Parathyroid adenoma (tissue), 2 donors: ENCODE measurements at regions not wholly inside any gene's neighbourhood (a gene's known extent, or its start where the extent isn't known, plus 50 kb on each side); places are given as distances from the start of the nearest gene placed in this dataset.

Experiments
- H2AFZ ChIP-seq: fragments of 300-600 bp; sonication (generic); one replicate; pipeline ENCODE4 v1.7.0; 2017; ENCODE audit warnings: antibody characterized with exemption, mild to moderate bottlenecking
- H3K27ac ChIP-seq: fragments of 300-600 bp; sonication (generic); one replicate; pipeline ENCODE4 v1.7.0; 2017
- H3K27me3 ChIP-seq: fragments of 300-600 bp; sonication (generic); one replicate; pipeline ENCODE4 v1.7.0; 2017; ENCODE audit warnings: low read length; ENCODE audit not compliant: control insufficient read depth, insufficient read depth
- H3K36me3 ChIP-seq: fragments of 300-600 bp; sonication (generic); one replicate; pipeline ENCODE4 v1.7.0; 2017; ENCODE audit warnings: low read length; ENCODE audit not compliant: control insufficient read depth, insufficient read depth
- H3K4me1 ChIP-seq: fragments of 300-600 bp; sonication (generic); one replicate; pipeline ENCODE4 v1.7.0; 2017; ENCODE audit warnings: control low read depth
- H3K4me2 ChIP-seq: fragments of 300-600 bp; sonication (generic); one replicate; pipeline ENCODE4 v1.7.0; 2017; ENCODE audit warnings: low read length
- H3K4me3 ChIP-seq: fragments of 300-600 bp; sonication (generic); one replicate; pipeline ENCODE4 v1.7.0; 2017; ENCODE audit warnings: low read depth, low read length
- H3K79me2 ChIP-seq: fragments of 300-600 bp; sonication (generic); one replicate; pipeline ENCODE4 v1.7.0; 2017; ENCODE audit warnings: control low read depth
- H3K9ac ChIP-seq: fragments of 300-600 bp; sonication (generic); one replicate; pipeline ENCODE4 v1.7.0; 2017; ENCODE audit warnings: mild to moderate bottlenecking
- H3K9me3 ChIP-seq: fragments of 300-600 bp; sonication (generic); one replicate; pipeline ENCODE4 v1.7.0; 2017; ENCODE audit warnings: low read length; ENCODE audit not compliant: control insufficient read depth
- CTCF ChIP-seq: fragments of 300-600 bp; sonication (generic); IDR thresholded peaks from one replicate; pipeline ENCODE4 v1.7.0; 2017; ENCODE audit warnings: antibody characterized with exemption, mild to moderate bottlenecking
- donor health status: primary hyperparathyroidism.

DNA sequence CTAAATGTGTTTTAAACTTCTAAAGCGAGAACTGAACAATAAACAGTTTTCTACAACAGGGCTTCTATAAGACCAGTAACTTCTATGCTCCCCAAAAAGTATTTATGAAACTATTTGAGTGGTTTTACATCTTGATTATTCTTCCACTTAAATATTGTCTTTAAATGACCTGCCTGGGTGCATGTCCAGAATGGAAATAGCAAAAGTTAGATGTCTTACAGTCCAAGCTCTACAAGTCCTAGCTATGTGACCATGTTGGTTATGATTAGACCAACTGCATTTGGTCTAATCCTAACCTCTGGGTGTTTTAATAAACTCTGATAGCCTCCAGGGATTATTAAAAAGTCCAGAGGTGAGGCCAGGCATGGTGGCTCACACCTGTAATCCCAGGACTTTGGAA lies 79.0 kb upstream of the ATXN3L start:
- H3K27me3 ChIP-seq = no peaks in the 10 kb centered on the region
- no peak overlapping the region for H3K27ac ChIP-seq
- H2AFZ ChIP-seq = no peak overlapping the region
- no peaks in the 10 kb centered on the region for H3K4me1 ChIP-seq
- H3K9me3 ChIP-seq = no peaks in the 10 kb centered on the region
- no peak overlapping the region for H3K4me2 ChIP-seq
- H3K79me2 ChIP-seq = no peaks in the 10 kb centered on the region
- H3K36me3 ChIP-seq = no peaks in the 10 kb centered on the region
- TF ChIP-seq CTCF = no peak
- no peak overlapping the region for H3K4me3 ChIP-seq
- no peak overlapping the region for H3K9ac ChIP-seq

DNA sequence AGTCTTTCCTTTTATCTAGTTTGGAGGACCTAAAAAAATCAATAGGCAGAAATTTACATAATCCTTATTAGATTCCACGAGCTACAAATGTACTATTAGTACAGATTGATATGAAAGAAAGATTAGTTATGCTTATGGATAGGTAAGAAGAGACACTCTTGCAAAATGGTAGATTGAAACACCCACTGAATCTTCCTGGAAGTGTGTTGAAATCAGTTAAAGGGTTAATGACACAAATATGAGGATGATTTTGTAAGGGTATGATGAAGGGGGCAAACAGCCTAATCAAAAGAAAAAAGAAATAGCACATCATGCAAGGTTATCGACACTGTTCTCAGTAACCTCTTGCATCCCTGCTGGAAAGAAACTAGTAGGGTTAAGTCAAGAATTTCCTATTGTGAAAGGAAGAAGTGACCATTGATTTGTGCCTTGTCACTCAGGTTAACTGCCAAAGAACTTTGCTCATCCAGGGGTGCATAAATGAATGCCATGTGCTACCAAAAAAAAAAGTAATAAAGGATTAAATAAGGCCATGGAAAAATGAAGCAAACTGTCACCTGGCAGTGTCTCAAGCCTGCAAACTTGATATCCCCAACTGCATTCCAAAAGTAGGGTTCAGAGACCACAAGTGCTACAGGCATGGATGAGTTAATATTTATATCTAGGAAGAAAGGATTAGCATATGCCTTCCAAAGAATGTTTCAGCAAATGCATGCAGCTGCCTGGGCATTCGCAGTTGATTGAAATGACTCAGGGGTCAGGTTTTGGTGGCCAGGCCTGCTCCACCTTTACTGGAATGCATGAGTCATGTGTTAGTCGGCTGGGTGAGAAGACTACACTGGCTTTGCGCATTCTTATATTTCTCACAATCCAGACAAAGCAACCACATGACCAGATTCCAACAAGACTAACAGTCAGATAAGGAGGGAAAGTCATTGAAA lies 78.3 kb upstream of the ATXN3L start:
- no peak overlapping the region for H2AFZ ChIP-seq
- H3K27me3 ChIP-seq = no peaks in the 10 kb centered on the region
- no peak for TF ChIP-seq CTCF
- no peak overlapping the region for H3K4me3 ChIP-seq
- H3K9me3 ChIP-seq = no peaks in the 10 kb centered on the region
- no peak overlapping the region for H3K4me2 ChIP-seq
- H3K79me2 ChIP-seq = no peaks in the 10 kb centered on the region
- no peaks in the 10 kb centered on the region for H3K36me3 ChIP-seq
- no peak overlapping the region for H3K9ac ChIP-seq
- no peaks in the 10 kb centered on the region for H3K4me1 ChIP-seq
- no peak overlapping the region for H3K27ac ChIP-seq

- no peak overlapping the region for H3K4me3 ChIP-seq
- no peak overlapping the region for H3K4me2 ChIP-seq
- TF ChIP-seq CTCF = no peak
- H3K27ac ChIP-seq = no peak overlapping the region
- no peak overlapping the region for H3K9ac ChIP-seq
- H3K27me3 ChIP-seq = no peaks in the 10 kb centered on the region
- no peaks in the 10 kb centered on the region for H3K79me2 ChIP-seq
- H3K9me3 ChIP-seq = no peaks in the 10 kb centered on the region
- H3K4me1 ChIP-seq = no peaks in the 10 kb centered on the region
- no peaks in the 10 kb centered on the region for H3K36me3 ChIP-seq
- no peak overlapping the region for H2AFZ ChIP-seq
Measured at GRCh38 chrX:13396924-13397323, 77.1 kb upstream of the ATXN3L start.

DNA sequence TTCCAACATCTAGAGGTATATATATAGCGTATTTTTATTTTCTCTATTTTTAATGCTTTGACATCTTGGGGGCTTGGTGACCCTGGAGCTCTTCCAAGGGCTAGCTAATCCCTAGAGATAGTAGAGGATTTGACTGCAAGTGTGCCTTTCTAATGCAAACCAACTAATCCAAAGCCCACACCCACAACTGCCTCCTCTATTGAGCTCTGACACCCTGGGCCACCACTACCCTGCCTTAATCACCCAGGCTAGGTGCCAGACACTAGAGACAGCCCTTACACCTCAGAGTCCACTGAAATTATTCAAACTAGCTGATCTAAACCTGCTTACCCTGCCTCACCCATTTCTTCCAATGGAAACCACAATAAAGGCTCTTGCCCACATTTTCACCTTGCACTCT lies 69.6 kb upstream of the ATXN3L start:
- no peak overlapping the region for H3K9ac ChIP-seq
- H3K79me2 ChIP-seq = no peaks in the 10 kb centered on the region
- H3K9me3 ChIP-seq = no peaks in the 10 kb centered on the region
- H3K36me3 ChIP-seq = no peaks in the 10 kb centered on the region
- no peak overlapping the region for H3K27ac ChIP-seq
- no peaks in the 10 kb centered on the region for H3K27me3 ChIP-seq
- TF ChIP-seq CTCF = no peak
- H3K4me2 ChIP-seq = no peak overlapping the region
- no peak overlapping the region for H2AFZ ChIP-seq
- no peaks in the 10 kb centered on the region for H3K4me1 ChIP-seq
- no peak overlapping the region for H3K4me3 ChIP-seq
